ENCODE measurements at regions not wholly inside any gene's neighbourhood (a gene's known extent, or its start where the extent isn't known, plus 50 kb on each side); places are given as distances from the start of the nearest gene placed in this dataset.

DNA sequence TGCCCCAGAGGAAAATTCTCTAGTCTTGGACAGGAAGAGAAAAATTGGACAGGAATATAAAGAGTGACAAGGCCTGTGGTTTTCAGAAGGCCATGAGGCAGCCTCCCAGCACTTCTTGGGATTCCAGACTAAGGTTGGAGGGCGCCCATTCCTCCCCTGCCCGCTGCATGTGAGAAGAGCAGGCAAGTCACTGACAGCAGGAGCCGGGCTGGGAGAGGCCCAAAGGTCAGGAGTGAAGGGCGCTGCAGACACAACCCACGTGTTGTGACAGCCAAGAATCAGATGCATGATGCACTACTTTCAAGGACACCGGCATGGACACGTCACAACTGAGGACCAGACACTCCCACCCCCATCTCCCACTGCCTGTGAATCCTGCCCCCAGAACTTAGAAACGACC, 256.7 kb downstream of the CBLN1 start:
- H3K36me3 ChIP-seq (ENCODE audit: control insufficient read depth in 4 of 4, insufficient read depth in 3 of 4, low read depth in 1 of 4, low read length in 3 of 4): no peaks in the 10 kb centered on the region
- peak; percentile 23 for DNase-seq (ENCODE audit: low spot score)
- WGBS: 66% methylated on average over 8 of the region's 8 CpGs
- no peak overlapping the region for H3K9ac ChIP-seq (ENCODE audit: low read depth in 1 of 2, low read length in 2 of 2)
- H3K9me3 ChIP-seq (ENCODE audit: control insufficient read depth in 4 of 4, low read length in 3 of 4): no peaks in the 10 kb centered on the region
- no peaks in the 10 kb centered on the region for H3K4me1 ChIP-seq (ENCODE audit: control insufficient read depth in 4 of 4, insufficient read depth in 4 of 4, low read length in 3 of 4)
- no peak for TF ChIP-seq GABPA (IDR thresholded peaks at IDR 0.05 in 1 of 2, conservative IDR thresholded peaks at IDR 0.05 in 1 of 2)
- no peak for TF ChIP-seq FOXA2 (IDR thresholded peaks at IDR 0.05)
- TF ChIP-seq, protein P1, sequence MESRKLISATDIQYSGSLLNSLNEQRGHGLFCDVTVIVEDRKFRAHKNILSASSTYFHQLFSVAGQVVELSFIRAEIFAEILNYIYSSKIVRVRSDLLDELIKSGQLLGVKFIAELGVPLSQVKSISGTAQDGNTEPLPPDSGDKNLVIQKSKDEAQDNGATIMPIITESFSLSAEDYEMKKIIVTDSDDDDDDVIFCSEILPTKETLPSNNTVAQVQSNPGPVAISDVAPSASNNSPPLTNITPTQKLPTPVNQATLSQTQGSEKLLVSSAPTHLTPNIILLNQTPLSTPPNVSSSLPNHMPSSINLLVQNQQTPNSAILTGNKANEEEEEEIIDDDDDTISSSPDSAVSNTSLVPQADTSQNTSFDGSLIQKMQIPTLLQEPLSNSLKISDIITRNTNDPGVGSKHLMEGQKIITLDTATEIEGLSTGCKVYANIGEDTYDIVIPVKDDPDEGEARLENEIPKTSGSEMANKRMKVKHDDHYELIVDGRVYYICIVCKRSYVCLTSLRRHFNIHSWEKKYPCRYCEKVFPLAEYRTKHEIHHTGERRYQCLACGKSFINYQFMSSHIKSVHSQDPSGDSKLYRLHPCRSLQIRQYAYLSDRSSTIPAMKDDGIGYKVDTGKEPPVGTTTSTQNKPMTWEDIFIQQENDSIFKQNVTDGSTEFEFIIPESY (IDR thresholded peaks at IDR 0.05): no peak
- TF ChIP-seq RAD21 (IDR thresholded peaks at IDR 0.05): no peak
- TF ChIP-seq RXRA (IDR thresholded peaks at IDR 0.05): no peak
- TF ChIP-seq JUND (IDR thresholded peaks at IDR 0.05): no peak
- TF ChIP-seq, protein P2, sequence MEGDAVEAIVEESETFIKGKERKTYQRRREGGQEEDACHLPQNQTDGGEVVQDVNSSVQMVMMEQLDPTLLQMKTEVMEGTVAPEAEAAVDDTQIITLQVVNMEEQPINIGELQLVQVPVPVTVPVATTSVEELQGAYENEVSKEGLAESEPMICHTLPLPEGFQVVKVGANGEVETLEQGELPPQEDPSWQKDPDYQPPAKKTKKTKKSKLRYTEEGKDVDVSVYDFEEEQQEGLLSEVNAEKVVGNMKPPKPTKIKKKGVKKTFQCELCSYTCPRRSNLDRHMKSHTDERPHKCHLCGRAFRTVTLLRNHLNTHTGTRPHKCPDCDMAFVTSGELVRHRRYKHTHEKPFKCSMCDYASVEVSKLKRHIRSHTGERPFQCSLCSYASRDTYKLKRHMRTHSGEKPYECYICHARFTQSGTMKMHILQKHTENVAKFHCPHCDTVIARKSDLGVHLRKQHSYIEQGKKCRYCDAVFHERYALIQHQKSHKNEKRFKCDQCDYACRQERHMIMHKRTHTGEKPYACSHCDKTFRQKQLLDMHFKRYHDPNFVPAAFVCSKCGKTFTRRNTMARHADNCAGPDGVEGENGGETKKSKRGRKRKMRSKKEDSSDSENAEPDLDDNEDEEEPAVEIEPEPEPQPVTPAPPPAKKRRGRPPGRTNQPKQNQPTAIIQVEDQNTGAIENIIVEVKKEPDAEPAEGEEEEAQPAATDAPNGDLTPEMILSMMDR (IDR thresholded peaks at IDR 0.05; ENCODE audit: low read depth, low read length, missing input control): no peak
- TF ChIP-seq NR2F2 (IDR thresholded peaks at IDR 0.05): no peak
- no peak for TF ChIP-seq FOXA1 (IDR thresholded peaks at IDR 0.05)
- TF ChIP-seq SP1 (IDR thresholded peaks at IDR 0.05): no peak
- no peak for TF ChIP-seq EGR1 (IDR thresholded peaks at IDR 0.05; ENCODE audit: low read depth in 2 of 2)
- TF ChIP-seq TAF1 (conservative IDR thresholded peaks at IDR 0.05): no peak
- TF ChIP-seq YY1 (IDR thresholded peaks at IDR 0.05): no peak
- no peak for TF ChIP-seq HNF4A (conservative IDR thresholded peaks at IDR 0.05)
- TF ChIP-seq, protein P3, sequence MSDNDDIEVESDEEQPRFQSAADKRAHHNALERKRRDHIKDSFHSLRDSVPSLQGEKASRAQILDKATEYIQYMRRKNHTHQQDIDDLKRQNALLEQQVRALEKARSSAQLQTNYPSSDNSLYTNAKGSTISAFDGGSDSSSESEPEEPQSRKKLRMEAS (IDR thresholded peaks at IDR 0.05): no peak
- TF ChIP-seq, protein P4, sequence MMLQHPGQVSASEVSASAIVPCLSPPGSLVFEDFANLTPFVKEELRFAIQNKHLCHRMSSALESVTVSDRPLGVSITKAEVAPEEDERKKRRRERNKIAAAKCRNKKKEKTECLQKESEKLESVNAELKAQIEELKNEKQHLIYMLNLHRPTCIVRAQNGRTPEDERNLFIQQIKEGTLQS (IDR thresholded peaks at IDR 0.05): no peak
- TF ChIP-seq, protein P5, sequence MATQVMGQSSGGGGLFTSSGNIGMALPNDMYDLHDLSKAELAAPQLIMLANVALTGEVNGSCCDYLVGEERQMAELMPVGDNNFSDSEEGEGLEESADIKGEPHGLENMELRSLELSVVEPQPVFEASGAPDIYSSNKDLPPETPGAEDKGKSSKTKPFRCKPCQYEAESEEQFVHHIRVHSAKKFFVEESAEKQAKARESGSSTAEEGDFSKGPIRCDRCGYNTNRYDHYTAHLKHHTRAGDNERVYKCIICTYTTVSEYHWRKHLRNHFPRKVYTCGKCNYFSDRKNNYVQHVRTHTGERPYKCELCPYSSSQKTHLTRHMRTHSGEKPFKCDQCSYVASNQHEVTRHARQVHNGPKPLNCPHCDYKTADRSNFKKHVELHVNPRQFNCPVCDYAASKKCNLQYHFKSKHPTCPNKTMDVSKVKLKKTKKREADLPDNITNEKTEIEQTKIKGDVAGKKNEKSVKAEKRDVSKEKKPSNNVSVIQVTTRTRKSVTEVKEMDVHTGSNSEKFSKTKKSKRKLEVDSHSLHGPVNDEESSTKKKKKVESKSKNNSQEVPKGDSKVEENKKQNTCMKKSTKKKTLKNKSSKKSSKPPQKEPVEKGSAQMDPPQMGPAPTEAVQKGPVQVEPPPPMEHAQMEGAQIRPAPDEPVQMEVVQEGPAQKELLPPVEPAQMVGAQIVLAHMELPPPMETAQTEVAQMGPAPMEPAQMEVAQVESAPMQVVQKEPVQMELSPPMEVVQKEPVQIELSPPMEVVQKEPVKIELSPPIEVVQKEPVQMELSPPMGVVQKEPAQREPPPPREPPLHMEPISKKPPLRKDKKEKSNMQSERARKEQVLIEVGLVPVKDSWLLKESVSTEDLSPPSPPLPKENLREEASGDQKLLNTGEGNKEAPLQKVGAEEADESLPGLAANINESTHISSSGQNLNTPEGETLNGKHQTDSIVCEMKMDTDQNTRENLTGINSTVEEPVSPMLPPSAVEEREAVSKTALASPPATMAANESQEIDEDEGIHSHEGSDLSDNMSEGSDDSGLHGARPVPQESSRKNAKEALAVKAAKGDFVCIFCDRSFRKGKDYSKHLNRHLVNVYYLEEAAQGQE (IDR thresholded peaks at IDR 0.05): no peak
- TF ChIP-seq HNF4G (IDR thresholded peaks at IDR 0.05): no peak
- H3K27me3 ChIP-seq (ENCODE audit: control insufficient read depth in 4 of 4, insufficient read depth in 4 of 4, low read length in 3 of 4): no peaks in the 10 kb centered on the region
- H3K27ac ChIP-seq (ENCODE audit: low read depth in 1 of 2, low read length in 2 of 2): no peak overlapping the region
- H3K4me3 ChIP-seq (ENCODE audit: low read depth in 1 of 3, low read length in 3 of 3): no peak overlapping the region
